GM12878 (cell line): ENCODE measurements at regions not wholly inside any gene's neighbourhood (a gene's known extent, or its start where the extent isn't known, plus 50 kb on each side); places are given as distances from the start of the nearest gene placed in this dataset.

Source experiments
- ATAC-seq: fragments of 200-7000 bp; cut with Tn5 transposase; 3 replicates; pipeline ENCODE4 v1.9.1; 2020; ENCODE audit warnings: mild to moderate bottlenecking, moderate library complexity
- BruUV-seq: library from RNA; stranded (reverse); fragments of 400-500 nt; replicated peaks from 2 replicates; lab custom pipeline; 2021; lab: Mats Ljungman, UMichigan
- CTCF ChIA-PET: fragments of 300-600 bp; sonication (Branson Sonifier 250); formaldehyde crosslinking; extraction: SDS; loops from one replicate; lab custom pipeline; 2021; ENCODE audit warnings: inconsistent platforms; lab: Yijun Ruan, JAX
- POLR2A ChIA-PET: fragments of 350-600 bp; formaldehyde crosslinking; extraction: SDS; loops from one replicate; lab custom pipeline; 2021; ENCODE audit warnings: inconsistent platforms; lab: Charles Lee
- RAD21 ChIA-PET: fragments of 300-600 bp; sonication (Branson Sonifier 250); formaldehyde crosslinking; loops from one replicate; lab custom pipeline; 2023; ENCODE audit warnings: antibody characterized with exemption; ENCODE audit not compliant: unreplicated experiment; lab: Charles Lee
- SMC1A ChIA-PET: fragments of 300-600 bp; sonication (Branson Sonifier 250); formaldehyde crosslinking; loops from one replicate; lab custom pipeline; 2023; ENCODE audit not compliant: unreplicated experiment, uncharacterized antibody; lab: Charles Lee
- DNase-seq: peaks from one replicate; pipeline ENCODE4 v3.0.0-alpha.2; 2011; ENCODE audit warnings: low read depth, low spot score
- FAIRE-seq: peaks from 3 replicates; lab custom pipeline; 2011; peaks lifted over from hg19 to GRCh38; lab: Jason Lieb, UNC
- H2AFZ ChIP-seq: 2 replicates; pipeline ENCODE4 v1.6.0; 2011; ENCODE audit warnings: low read depth, low read length, control low read depth; ENCODE audit not compliant: control insufficient read depth
- H3K27ac ChIP-seq: 2 replicates; pipeline ENCODE4 v1.5.1; 2011; ENCODE audit warnings: control low read depth; ENCODE audit not compliant: control insufficient read depth, insufficient read depth
- H3K27me3 ChIP-seq, 2 experiments: replicated peaks in 1 of 2; 2 replicates each; pipeline versions ENCODE4 v1.6.0 to v1.6.1; 2011; ENCODE audit warnings: low read length in 1 of 2; ENCODE audit not compliant: control insufficient read depth in 2 of 2, insufficient read depth in 2 of 2
- H3K36me3 ChIP-seq, 2 experiments: 2 replicates each; pipeline ENCODE4 v1.5.1; 2011; ENCODE audit warnings: low read length in 1 of 2; ENCODE audit not compliant: control insufficient read depth in 2 of 2, insufficient read depth in 2 of 2
- H3K4me1 ChIP-seq: 2 replicates; pipeline ENCODE4 v1.6.1; 2011; ENCODE audit warnings: mild to moderate bottlenecking, low read length, moderate library complexity, mixed read lengths; ENCODE audit not compliant: control insufficient read depth, insufficient read depth
- H3K4me2 ChIP-seq: 2 replicates; pipeline ENCODE4 v1.6.0; 2011; ENCODE audit warnings: control low read depth; ENCODE audit not compliant: control insufficient read depth, insufficient read depth
- H3K4me3 ChIP-seq: fragments of 200-600 bp; sonication (generic); 2 replicates; pipeline ENCODE4 v1.5.1; 2016
- H3K79me2 ChIP-seq: 2 replicates; pipeline ENCODE4 v1.6.0; 2011; ENCODE audit warnings: low read length; ENCODE audit not compliant: control insufficient read depth, insufficient read depth
- H3K9ac ChIP-seq: 2 replicates; pipeline ENCODE4 v1.8.0; 2011; ENCODE audit warnings: low read length, control low read depth, mixed read lengths; ENCODE audit not compliant: control insufficient read depth, insufficient read depth
- H3K9me3 ChIP-seq: replicated peaks from 3 replicates; pipeline ENCODE4 v1.5.1; 2011; ENCODE audit warnings: mild to moderate bottlenecking, low read length; ENCODE audit not compliant: control insufficient read depth, insufficient read depth
- H4K20me1 ChIP-seq: 2 replicates; pipeline ENCODE4 v1.6.0; 2011; ENCODE audit not compliant: control insufficient read depth, insufficient read depth
- ASH2L ChIP-seq: fragments of 300-600, 200-600 bp; sonication (generic); IDR thresholded peaks from 2 replicates; pipeline ENCODE4 v1.6.1; 2017; ENCODE audit warnings: low read depth, mild to moderate bottlenecking, borderline replicate concordance
- ATF3 ChIP-seq: IDR thresholded peaks from 2 replicates; pipeline ENCODE4 v1.6.1; 2011; ENCODE audit warnings: low read depth, mild to moderate bottlenecking, low read length, moderate library complexity, borderline replicate concordance; ENCODE audit errors: extremely low read depth
- GABPA ChIP-seq: IDR thresholded peaks from 2 replicates; pipeline ENCODE4 v1.6.1; 2014; ENCODE audit warnings: antibody characterized with exemption, low read depth, mild to moderate bottlenecking, inconsistent platforms
- HDAC6 ChIP-seq: fragments of 200-600 bp; sonication (generic); IDR thresholded peaks from one replicate; pipeline ENCODE4 v1.8.0; 2017; ENCODE audit warnings: antibody characterized with exemption; ENCODE audit not compliant: unreplicated experiment
- HDGF ChIP-seq: fragments of 450-650 bp; IDR thresholded peaks from 2 replicates; pipeline ENCODE4 v1.6.1; 2016; ENCODE audit warnings: antibody characterized with exemption
- HSF1 ChIP-seq: fragments of 150-350 bp; IDR thresholded peaks from 2 replicates; pipeline ENCODE4 v1.6.1; 2014; ENCODE audit warnings: mild to moderate bottlenecking, low read depth, low read length
- MEF2A ChIP-seq: IDR thresholded peaks from 2 replicates; pipeline ENCODE4 v1.6.1; 2011; ENCODE audit warnings: low read depth, mild to moderate bottlenecking, low read length, moderate library complexity; ENCODE audit not compliant: insufficient read depth
- MLLT1 ChIP-seq: fragments of 450-650 bp; IDR thresholded peaks from 2 replicates; pipeline ENCODE4 v1.6.1; 2016; ENCODE audit warnings: mild to moderate bottlenecking
- PAX8 ChIP-seq: fragments of 450-650 bp; IDR thresholded peaks from 2 replicates; pipeline ENCODE4 v1.6.1; 2017; ENCODE audit warnings: mild to moderate bottlenecking, moderate library complexity
- RELB ChIP-seq: fragments of 450-650 bp; IDR thresholded peaks from 2 replicates; pipeline ENCODE4 v1.6.1; 2017; ENCODE audit warnings: low read depth, mild to moderate bottlenecking, moderate library complexity
- SIN3A ChIP-seq: IDR thresholded peaks from 2 replicates; pipeline ENCODE4 v1.6.1; 2012; ENCODE audit warnings: low read depth, low read length, improper control_type of control experiment
- in situ Hi-C: fragments of 300-500 bp; cut with MboI; formaldehyde crosslinking; loops from 9 replicates; pipeline ENCODE4 v1.14.3; 2018; ENCODE audit warnings: mixed read lengths
- intact Hi-C: fragments of 100-400 bp; cut with micrococcal nuclease; formaldehyde crosslinking; loops from one replicate; pipeline ENCODE4 v1.14.2; 2022; ENCODE audit not compliant: unreplicated experiment

GRCh38 chr12:17456486-17456885 is 633.5 kb downstream of the RERGL start (continued):
- TF ChIP-seq HSF1 (no peak), MEF2A (no peak), MLLT1 (no peak), RELB (no peak), ATF3 (no peak), HDAC6 (no peak)

GRCh38 chr12:17438141-17438540 is 651.9 kb downstream of the RERGL start:
- Histone ChIP-seq H3K79me2 (no peaks in the 10 kb centered on the region), H3K4me3 (no peak overlapping the region), H3K36me3 (no peaks in the 10 kb centered on the region), H3K9ac (no peak overlapping the region), H4K20me1 (no peaks in the 10 kb centered on the region), H3K4me2 (no peak overlapping the region), H3K4me1 (no peaks in the 10 kb centered on the region), H2AFZ (no peak overlapping the region), H3K27me3 (no peaks in the 10 kb centered on the region), H3K27ac (no peak overlapping the region), H3K9me3 (no peaks in the 10 kb centered on the region)
- FAIRE-seq (no peak), ATAC-seq (no peak), DNase-seq (no peak)
- SMC1A ChIA-PET: no interaction called here
- BruUV-seq: no TSS peak
- in situ Hi-C loops: no loop called here
- intact Hi-C loops: no loop called here
- POLR2A ChIA-PET: no interaction called here
- TF ChIP-seq PAX8: no peak
- TF ChIP-seq SIN3A: no peak
- no peak for TF ChIP-seq GABPA
- TF ChIP-seq HDGF: no peak
- TF ChIP-seq ASH2L: no peak
- TF ChIP-seq MEF2A: no peak
- RAD21 ChIA-PET: no interaction called here
- CTCF ChIA-PET: no interaction called here
